HepG2 (cell line): ENCODE measurements at regions not wholly inside any gene's neighbourhood (a gene's known extent, or its start where the extent isn't known, plus 50 kb on each side); places are given as distances from the start of the nearest gene placed in this dataset.

Source experiments
- CBFB ChIP-seq: sonication (generic); formaldehyde crosslinking; IDR thresholded peaks from 2 replicates; pipeline ENCODE4 v1.4.0; 2020; ENCODE audit warnings: missing genetic modification reagents
- POLR2A ChIP-seq, 2 experiments: IDR thresholded peaks; 2 replicates each; pipeline ENCODE4 v1.6.1; 2011; ENCODE audit warnings: low read depth in 2 of 2, low read length in 2 of 2, mild to moderate bottlenecking in 1 of 2, moderate library complexity in 1 of 2; ENCODE audit not compliant: insufficient read depth in 1 of 2
- TF ChIP-seq, protein P1 (sequence below): sonication (generic); formaldehyde crosslinking; conservative IDR thresholded peaks from 2 replicates; pipeline ENCODE4 v1.4.0; 2020; ENCODE audit warnings: missing genetic modification reagents

DNA sequence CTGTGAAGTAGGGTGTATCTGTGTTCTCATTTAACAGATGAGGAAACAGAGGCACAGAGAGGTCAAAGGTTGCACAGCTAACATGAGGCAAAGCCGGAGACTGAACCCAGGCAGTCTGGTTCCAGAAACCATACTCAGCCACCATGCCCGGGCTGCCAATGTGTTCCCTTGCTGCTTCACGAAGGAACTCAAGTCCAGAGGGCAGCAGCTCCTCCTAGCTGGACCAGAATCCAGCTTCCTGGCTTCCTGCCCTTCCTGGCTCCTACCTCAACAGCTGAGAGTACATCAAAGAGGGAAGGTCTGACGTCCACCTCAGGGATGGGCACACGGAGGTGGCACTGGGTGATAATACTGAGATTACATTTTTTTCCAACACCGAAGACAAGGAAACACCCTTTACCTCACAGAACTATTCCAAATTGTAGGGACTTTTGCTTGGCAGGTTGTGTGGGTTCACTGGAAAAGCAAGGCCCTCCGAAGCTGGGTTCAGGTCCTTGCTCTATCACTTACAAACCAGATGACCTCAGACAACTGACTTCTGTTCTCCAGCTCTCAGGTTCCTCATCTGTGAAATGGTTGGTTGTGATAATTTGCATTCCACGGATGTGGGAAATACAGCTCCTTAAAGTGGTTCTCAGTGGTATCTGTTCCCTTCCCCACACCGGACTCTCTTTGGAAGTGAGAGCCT, 154.1 kb upstream of the ZMIZ1 start:
- no peak for TF ChIP-seq CBFB (CRISPR knock-in tag)
- TF ChIP-seq, protein P1, sequence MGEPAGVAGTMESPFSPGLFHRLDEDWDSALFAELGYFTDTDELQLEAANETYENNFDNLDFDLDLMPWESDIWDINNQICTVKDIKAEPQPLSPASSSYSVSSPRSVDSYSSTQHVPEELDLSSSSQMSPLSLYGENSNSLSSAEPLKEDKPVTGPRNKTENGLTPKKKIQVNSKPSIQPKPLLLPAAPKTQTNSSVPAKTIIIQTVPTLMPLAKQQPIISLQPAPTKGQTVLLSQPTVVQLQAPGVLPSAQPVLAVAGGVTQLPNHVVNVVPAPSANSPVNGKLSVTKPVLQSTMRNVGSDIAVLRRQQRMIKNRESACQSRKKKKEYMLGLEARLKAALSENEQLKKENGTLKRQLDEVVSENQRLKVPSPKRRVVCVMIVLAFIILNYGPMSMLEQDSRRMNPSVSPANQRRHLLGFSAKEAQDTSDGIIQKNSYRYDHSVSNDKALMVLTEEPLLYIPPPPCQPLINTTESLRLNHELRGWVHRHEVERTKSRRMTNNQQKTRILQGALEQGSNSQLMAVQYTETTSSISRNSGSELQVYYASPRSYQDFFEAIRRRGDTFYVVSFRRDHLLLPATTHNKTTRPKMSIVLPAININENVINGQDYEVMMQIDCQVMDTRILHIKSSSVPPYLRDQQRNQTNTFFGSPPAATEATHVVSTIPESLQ (CRISPR knock-in tag): no peak
- TF ChIP-seq POLR2A (IDR thresholded peaks at IDR 0.05; ENCODE audit: insufficient read depth in 1 of 2, low read depth in 2 of 2, low read length in 2 of 2): no peak
